Duodenal mucosa (tissue), 2 donors: ENCODE measurements at regions not wholly inside any gene's neighbourhood (a gene's known extent, or its start where the extent isn't known, plus 50 kb on each side); places are given as distances from the start of the nearest gene placed in this dataset.

Source experiments
- H3K27ac ChIP-seq: one replicate; pipeline ENCODE4 v1.7.0; 2013; ENCODE audit warnings: low read depth, low read length
- H3K27me3 ChIP-seq, 2 donors: one replicate each; pipeline ENCODE4 v1.7.0; 2013; ENCODE audit warnings: low read length in 2 of 2, control low read depth in 1 of 2; ENCODE audit not compliant: insufficient read depth in 2 of 2, control insufficient read depth in 1 of 2
- H3K36me3 ChIP-seq, 2 donors: one replicate each; pipeline ENCODE4 v1.7.0; 2013; ENCODE audit warnings: low read length in 2 of 2, control low read depth in 1 of 2; ENCODE audit not compliant: insufficient read depth in 2 of 2, control insufficient read depth in 1 of 2
- H3K4me1 ChIP-seq, 2 donors: one replicate each; pipeline ENCODE4 v1.7.0; 2013; ENCODE audit warnings: low read length in 2 of 2, control low read depth in 1 of 2; ENCODE audit not compliant: insufficient read depth in 2 of 2, control insufficient read depth in 1 of 2
- H3K4me3 ChIP-seq, 2 donors: one replicate each; pipeline ENCODE4 v1.7.0; 2013; ENCODE audit warnings: low read length in 2 of 2, low read depth in 1 of 2
- H3K9ac ChIP-seq, 2 donors: one replicate each; pipeline ENCODE4 v1.7.0; 2013; ENCODE audit warnings: low read length in 2 of 2, low read depth in 1 of 2
- H3K9me3 ChIP-seq, 2 donors: one replicate each; pipeline ENCODE4 v1.7.0; 2013; ENCODE audit warnings: low read length in 2 of 2, control low read depth in 1 of 2; ENCODE audit not compliant: control insufficient read depth in 1 of 2

DNA sequence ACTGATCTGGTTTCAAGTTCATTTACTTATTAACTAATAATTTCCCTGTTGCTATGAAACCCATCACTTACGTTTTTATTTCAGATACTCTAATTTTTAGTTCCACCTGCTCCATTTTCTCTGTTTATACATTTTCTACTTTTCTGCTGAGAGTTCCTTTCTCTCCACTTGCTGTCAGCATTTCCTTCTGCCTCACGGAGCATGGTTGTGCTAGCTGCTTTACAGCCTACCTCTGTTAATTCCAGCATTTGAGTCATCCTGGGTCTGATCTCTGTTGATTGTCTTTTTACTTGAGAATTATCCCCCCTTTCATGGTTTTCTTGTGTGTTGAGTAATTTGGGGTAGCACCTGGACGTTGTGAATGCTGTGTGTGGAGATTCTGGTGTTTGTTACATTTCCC lies 373.2 kb upstream of the C1orf174 start:
- no peak overlapping the region for H3K9ac ChIP-seq
- H3K4me1 ChIP-seq = no peaks in the 10 kb centered on the region
- H3K27ac ChIP-seq = no peak overlapping the region
- no peak overlapping the region for H3K4me3 ChIP-seq
- peaks cover 7 to 9% of the 10 kb centered on the region in 2 donors for H3K9me3 ChIP-seq
- H3K27me3 ChIP-seq = peaks cover 0 to 3% of the 10 kb centered on the region in 2 donors
- no peaks in the 10 kb centered on the region for H3K36me3 ChIP-seq

DNA sequence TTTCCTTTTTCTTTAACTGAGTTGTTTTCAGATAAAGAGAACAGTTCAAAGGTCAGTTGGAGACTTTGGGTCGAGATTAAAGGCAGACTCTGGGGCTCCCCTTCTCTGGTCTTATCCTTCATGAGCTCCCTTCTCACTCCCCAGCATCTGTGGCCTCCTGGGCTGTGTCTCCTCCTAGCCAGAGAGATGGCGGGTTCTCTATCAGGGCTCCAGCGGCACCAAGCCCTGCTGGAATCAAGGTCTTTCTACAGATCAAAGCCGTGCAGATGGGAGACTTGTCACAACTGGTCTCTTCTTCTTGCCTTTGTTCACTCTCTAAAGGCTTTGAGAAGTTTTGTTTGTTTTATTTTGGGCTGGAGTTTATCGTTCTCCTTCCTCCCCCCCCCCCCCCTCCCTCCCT lies 373.7 kb upstream of the C1orf174 start:
- no peaks in the 10 kb centered on the region for H3K36me3 ChIP-seq
- no peaks in the 10 kb centered on the region for H3K4me1 ChIP-seq
- no peak overlapping the region for H3K4me3 ChIP-seq
- no peak overlapping the region for H3K9ac ChIP-seq
- peaks cover 0 to 3% of the 10 kb centered on the region in 2 donors for H3K27me3 ChIP-seq
- no peak overlapping the region for H3K27ac ChIP-seq
- peaks cover 7 to 9% of the 10 kb centered on the region in 2 donors for H3K9me3 ChIP-seq

DNA sequence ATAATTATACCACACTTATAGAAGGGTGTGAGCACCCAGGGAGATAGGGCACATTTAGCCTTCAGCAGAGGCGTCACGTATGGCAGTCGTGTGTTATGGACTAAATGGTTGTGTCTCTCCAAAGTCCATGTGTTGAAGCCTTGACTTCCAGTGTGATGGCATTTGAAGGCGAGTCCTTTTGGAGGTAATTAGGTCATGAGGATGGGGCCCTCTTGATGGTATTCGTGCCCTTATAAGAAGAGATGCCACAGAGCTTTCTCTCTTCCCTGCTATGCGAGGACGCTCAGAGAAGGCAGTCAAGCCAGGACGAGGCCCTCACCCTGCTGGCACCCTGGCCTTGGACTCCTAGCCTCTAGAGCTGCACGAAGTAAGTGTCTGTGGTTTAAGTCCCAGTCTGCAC lies 375.0 kb upstream of the C1orf174 start:
- no peak overlapping the region for H3K27ac ChIP-seq
- H3K4me3 ChIP-seq = no peak overlapping the region
- no peak overlapping the region for H3K9ac ChIP-seq
- H3K27me3 ChIP-seq = peaks cover 0 to 3% of the 10 kb centered on the region in 2 donors
- H3K9me3 ChIP-seq = peaks cover 7 to 9% of the 10 kb centered on the region in 2 donors
- no peaks in the 10 kb centered on the region for H3K4me1 ChIP-seq
- H3K36me3 ChIP-seq = no peaks in the 10 kb centered on the region

DNA sequence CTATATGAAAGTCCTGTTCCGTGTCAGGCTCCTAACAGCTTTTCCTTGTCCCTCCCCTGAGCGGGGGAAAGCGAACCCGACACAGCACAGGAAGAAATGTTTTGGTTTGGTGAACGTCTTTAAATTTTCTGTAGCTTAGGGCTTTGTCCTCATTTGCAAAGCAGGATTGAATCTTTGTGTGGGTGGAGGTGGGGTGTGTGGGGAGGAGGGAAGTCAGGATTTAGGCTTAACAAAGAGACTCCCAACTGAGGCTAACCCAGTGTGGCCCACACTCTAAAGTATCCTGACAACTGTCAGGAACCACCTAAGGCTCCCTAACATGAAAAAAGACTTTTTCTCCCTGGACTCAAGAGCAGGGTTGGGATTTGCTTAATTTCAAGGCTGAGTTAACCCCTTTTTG lies 376.2 kb upstream of the C1orf174 start:
- H3K27me3 ChIP-seq = peaks cover 0 to 3% of the 10 kb centered on the region in 2 donors
- H3K27ac ChIP-seq = no peak overlapping the region
- no peak overlapping the region for H3K4me3 ChIP-seq
- H3K4me1 ChIP-seq = no peaks in the 10 kb centered on the region
- H3K36me3 ChIP-seq = no peaks in the 10 kb centered on the region
- H3K9me3 ChIP-seq = peaks cover 7 to 9% of the 10 kb centered on the region in 2 donors
- H3K9ac ChIP-seq = no peak overlapping the region

DNA sequence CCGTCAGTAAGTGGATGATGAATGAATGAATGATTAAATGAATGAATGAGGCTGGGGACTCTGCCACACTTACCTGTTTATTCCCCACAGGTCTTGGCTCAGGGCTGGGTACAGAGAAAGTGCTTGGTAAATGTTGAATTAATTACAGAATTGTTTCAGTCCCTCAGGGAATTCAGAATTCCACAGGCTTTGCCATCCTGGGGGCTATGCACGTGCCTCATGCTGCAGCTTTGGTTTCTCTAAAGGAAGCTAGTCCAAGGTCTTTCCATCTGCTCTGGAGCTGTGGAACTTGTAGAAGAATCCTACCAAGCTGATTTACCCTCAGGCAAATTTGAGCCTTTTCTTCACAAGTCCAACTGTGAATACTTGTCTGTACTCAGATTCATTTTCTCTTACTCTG lies 376.8 kb upstream of the AJAP1 start:
- H3K36me3 ChIP-seq = no peaks in the 10 kb centered on the region
- peaks cover 7 to 9% of the 10 kb centered on the region in 2 donors for H3K9me3 ChIP-seq
- H3K27ac ChIP-seq = no peak overlapping the region
- peaks cover 0 to 3% of the 10 kb centered on the region in 2 donors for H3K27me3 ChIP-seq
- H3K4me3 ChIP-seq = no peak overlapping the region
- no peaks in the 10 kb centered on the region for H3K4me1 ChIP-seq
- no peak overlapping the region for H3K9ac ChIP-seq

DNA sequence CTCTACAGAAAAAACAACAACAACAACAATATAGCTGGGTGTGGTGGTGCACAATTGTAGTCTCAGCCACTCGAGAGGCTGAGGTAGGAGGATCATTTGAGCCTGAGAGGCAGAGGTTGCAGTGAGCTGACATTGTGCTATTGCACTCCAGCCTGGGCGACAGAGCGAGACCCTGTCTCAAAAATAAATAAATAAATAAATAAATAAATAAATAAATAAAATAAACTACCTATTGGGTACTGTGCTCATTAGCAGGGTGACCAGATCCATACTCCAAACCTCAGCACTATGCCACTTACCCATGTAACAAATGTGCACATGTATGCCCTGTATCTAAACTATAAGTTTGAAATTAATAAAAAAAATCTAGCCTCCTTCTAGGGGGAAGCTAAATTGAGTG lies 369.4 kb upstream of the AJAP1 start:
- Histone ChIP-seq H3K9ac (no peak overlapping the region), H3K4me1 (no peaks in the 10 kb centered on the region), H3K9me3 (no peaks in the 10 kb centered on the region), H3K4me3 (no peak overlapping the region), H3K36me3 (no peaks in the 10 kb centered on the region), H3K27ac (no peak overlapping the region), H3K27me3 (no peaks in the 10 kb centered on the region)

DNA sequence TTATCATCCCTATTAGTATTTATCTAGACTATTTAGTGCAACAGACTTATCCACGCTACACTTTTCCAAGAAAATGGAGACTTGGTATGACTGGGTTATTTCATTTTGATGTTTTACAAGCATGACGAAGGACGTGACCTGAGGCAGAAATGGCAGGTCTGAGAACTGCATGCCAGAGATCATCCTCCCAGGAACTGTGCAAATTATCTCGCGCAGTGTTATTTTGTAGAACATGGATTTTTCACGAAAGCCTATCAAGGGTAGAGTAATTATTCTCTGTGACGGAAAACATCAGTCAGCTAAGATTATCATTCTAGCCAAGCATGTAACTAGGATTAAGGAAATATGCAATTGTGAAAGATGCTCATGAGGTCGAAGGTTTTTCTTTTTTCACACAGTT lies 361.5 kb upstream of the AJAP1 start:
- Histone ChIP-seq H3K36me3 (no peaks in the 10 kb centered on the region), H3K9ac (no peak overlapping the region), H3K27ac (no peak overlapping the region), H3K4me1 (no peaks in the 10 kb centered on the region), H3K27me3 (no peaks in the 10 kb centered on the region), H3K9me3 (peaks cover 0 to 6% of the 10 kb centered on the region in 2 donors), H3K4me3 (no peak overlapping the region)

DNA sequence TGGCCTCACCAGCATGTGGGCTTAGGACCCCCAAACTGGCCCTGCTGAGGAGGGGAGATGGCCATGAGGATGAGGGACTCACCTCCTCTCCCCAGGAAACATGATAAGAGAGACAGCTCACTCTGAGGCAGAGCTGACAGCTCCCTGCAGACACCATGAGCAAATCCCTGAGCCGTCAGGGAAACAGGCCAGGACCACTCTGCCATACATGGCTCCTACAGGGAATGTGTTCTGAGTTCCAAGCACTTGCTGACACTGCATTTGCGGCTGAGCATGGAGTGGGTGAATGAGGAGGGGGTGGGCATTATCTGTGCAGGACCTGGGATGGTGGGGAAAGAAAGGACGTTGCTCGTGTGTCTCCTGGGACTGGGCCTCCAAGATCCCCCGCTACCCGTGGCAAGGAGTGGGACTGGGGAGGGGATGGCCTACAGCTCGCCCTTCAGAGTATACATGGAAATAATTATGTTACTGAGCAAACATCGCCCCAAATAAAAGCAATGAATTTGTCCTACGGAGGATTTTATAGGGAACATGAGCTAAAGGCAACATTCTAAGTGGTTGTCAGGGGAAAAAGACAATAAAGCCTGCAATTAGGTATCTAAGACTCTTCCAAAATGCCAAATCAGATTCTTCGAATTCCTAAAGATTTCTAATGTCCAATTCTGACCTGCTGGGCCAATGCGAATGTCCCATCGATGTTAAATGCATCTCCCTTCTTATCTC lies 355.9 kb upstream of the AJAP1 start:
- no peaks in the 10 kb centered on the region for H3K27me3 ChIP-seq
- H3K4me1 ChIP-seq = no peaks in the 10 kb centered on the region
- no peak overlapping the region for H3K4me3 ChIP-seq
- H3K9me3 ChIP-seq = peaks cover 0 to 6% of the 10 kb centered on the region in 2 donors
- H3K36me3 ChIP-seq = no peaks in the 10 kb centered on the region
- H3K27ac ChIP-seq = no peak overlapping the region
- no peak overlapping the region for H3K9ac ChIP-seq

DNA sequence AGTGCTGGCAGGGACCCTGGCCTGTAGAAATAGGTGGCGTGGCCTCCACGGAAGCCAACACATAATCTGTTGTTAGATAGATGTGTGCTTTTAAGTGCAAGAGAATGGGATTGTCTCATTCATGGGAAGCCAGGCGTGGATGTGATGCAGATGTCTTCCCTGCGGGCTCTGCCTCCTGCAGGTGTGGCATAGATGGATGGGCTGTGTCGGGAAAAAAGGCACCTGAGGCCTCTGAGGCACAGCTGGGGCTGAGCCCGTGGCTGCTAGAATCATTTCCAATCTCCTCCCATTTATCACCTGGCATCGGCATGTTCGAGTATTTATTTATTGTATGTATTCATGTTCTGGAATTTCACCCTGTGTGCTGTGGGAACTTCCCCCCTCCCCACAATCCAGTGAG lies 353.4 kb upstream of the AJAP1 start:
- H3K9me3 ChIP-seq = peaks cover 0 to 8% of the 10 kb centered on the region in 2 donors
- no peaks in the 10 kb centered on the region for H3K36me3 ChIP-seq
- H3K4me1 ChIP-seq = no peaks in the 10 kb centered on the region
- no peak overlapping the region for H3K27ac ChIP-seq
- no peaks in the 10 kb centered on the region for H3K27me3 ChIP-seq
- no peak overlapping the region for H3K4me3 ChIP-seq
- H3K9ac ChIP-seq = no peak overlapping the region

DNA sequence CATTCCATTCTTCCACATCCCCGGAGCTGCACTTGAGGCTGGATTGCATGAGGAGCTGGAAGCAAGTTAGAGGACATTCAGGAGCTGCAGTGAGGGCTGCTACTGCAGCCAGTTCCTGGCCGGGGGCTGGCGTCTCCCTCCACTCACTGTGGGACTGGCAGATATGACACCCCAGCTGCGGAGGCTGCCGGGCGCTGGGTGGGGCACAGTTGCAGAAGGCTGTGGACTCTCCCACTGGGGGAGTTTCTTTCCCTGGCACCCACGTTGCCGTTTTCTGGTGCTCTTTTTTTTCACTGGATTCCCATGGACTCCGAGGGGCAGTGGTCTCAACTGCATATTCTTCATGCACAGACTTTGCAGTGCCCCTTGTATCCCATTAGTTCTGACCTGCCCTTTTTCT lies 351.1 kb upstream of the AJAP1 start:
- no peak overlapping the region for H3K4me3 ChIP-seq
- no peak overlapping the region for H3K9ac ChIP-seq
- no peak overlapping the region for H3K27ac ChIP-seq
- no peaks in the 10 kb centered on the region for H3K36me3 ChIP-seq
- H3K27me3 ChIP-seq = no peaks in the 10 kb centered on the region
- H3K4me1 ChIP-seq = no peaks in the 10 kb centered on the region
- H3K9me3 ChIP-seq = peaks cover 0 to 5% of the 10 kb centered on the region in 2 donors
